ENCODE measurements at regions not wholly inside any gene's neighbourhood (a gene's known extent, or its start where the extent isn't known, plus 50 kb on each side); places are given as distances from the start of the nearest gene placed in this dataset.

DNA sequence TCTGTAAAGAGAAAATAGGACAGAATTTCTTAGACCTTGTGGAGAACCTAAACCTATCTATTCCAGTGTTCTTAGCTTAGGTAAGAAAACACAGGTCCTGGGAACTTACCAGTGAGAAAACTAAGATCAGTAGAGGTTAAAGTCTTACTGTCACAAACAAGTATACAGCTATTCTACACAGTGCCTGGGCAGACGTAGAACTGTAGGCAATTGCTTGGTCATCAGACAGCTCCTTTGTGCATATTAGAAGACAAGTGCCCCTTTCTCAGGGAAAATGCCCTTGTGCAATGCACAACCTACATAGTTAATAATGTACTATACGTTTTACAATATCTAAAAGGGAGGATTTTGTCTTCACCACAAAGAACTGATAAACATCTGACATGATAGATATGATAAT is 86.6 kb upstream of the JADE1 start:
- Histone ChIP-seq H3K27me3 (no peaks in the 10 kb centered on the region), H3K4me1 (no peaks in the 10 kb centered on the region), H3K36me3 (no peaks in the 10 kb centered on the region), H3K9me3 (no peaks in the 10 kb centered on the region), H3K4me3 (no peak overlapping the region), H3K27ac (no peak overlapping the region)
- WGBS, 5 donors: 65 to 76% (median 70%) methylated on average over 2 of the region's 2 CpGs
- no peak for DNase-seq
- intact Hi-C loops (cut with DNase I; ENCODE audit: low total_unique reads): no loop called here
- no peak for TF ChIP-seq POLR2AphosphoS5 (IDR thresholded peaks at IDR 0.05)
- TF ChIP-seq EP300 (IDR thresholded peaks at IDR 0.05): no peak
- no peak for TF ChIP-seq POLR2A (IDR thresholded peaks at IDR 0.05)

DNA sequence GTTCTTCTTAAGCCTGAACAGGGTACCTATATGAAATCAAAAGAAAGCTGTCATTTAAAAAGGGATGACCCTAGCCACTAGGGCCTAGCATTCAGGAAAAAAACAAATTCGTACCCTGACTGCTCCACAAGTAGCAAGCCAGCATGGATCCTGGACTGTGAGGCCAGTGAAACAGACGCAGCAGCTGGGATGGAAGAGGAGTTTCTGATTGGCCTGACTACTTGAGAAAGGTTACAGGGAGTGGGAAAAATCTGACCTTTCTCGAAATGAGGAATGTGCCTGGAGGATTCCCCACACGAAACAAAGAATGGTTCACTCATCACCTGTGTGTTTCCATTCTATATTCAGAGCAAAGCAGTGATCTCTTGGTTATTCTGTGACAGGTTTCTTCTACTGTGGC is 87.6 kb upstream of the JADE1 start:
- intact Hi-C loops (cut with DNase I; ENCODE audit: low total_unique reads): no loop called here

DNA sequence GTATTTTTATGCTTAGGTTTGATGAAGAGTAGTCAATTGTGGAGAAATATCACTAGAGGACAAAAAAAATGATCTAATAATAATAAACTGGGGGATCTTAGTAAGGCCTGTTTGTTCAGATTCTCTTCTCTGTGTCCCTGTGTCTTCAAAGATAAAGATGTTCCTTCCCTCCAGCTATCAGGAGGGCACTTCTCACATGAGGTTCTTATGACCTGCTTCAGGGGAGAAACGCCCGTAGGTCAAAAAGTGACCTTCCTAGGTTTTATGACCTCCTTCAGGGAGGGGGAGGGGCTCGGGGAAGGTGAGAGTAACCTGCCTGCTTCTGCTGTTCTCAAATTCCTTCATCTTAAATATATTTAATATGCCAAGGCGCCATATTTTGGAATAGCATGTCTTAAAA is 89.2 kb upstream of the JADE1 start:
- no peaks in the 10 kb centered on the region for H3K9me3 ChIP-seq
- intact Hi-C loops (cut with DNase I; ENCODE audit: low total_unique reads): no loop called here
- 81 to 90% (median 87%) methylated on average over 4 of the region's 4 CpGs for WGBS, 5 donors
- H3K4me3 ChIP-seq: no peak overlapping the region
- H3K27me3 ChIP-seq: no peaks in the 10 kb centered on the region
- H3K36me3 ChIP-seq: no peaks in the 10 kb centered on the region
- TF ChIP-seq POLR2AphosphoS5 (IDR thresholded peaks at IDR 0.05) (no peak), POLR2A (IDR thresholded peaks at IDR 0.05) (no peak), EP300 (IDR thresholded peaks at IDR 0.05) (no peak)
- TF ChIP-seq, protein P1, sequence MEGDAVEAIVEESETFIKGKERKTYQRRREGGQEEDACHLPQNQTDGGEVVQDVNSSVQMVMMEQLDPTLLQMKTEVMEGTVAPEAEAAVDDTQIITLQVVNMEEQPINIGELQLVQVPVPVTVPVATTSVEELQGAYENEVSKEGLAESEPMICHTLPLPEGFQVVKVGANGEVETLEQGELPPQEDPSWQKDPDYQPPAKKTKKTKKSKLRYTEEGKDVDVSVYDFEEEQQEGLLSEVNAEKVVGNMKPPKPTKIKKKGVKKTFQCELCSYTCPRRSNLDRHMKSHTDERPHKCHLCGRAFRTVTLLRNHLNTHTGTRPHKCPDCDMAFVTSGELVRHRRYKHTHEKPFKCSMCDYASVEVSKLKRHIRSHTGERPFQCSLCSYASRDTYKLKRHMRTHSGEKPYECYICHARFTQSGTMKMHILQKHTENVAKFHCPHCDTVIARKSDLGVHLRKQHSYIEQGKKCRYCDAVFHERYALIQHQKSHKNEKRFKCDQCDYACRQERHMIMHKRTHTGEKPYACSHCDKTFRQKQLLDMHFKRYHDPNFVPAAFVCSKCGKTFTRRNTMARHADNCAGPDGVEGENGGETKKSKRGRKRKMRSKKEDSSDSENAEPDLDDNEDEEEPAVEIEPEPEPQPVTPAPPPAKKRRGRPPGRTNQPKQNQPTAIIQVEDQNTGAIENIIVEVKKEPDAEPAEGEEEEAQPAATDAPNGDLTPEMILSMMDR (IDR thresholded peaks at IDR 0.05): no peak
- H3K27ac ChIP-seq: no peak overlapping the region
- DNase-seq: no peak
- H3K4me1 ChIP-seq: peaks cover 0 to 12% (median 4%) of the 10 kb centered on the region in 4 donors

More for the DNA sequence above, 87.6 kb upstream of the JADE1 start:
- Histone ChIP-seq H3K4me1 (peaks cover 0 to 2% (median under 1%) of the 10 kb centered on the region in 4 donors), H3K9me3 (no peaks in the 10 kb centered on the region), H3K36me3 (no peaks in the 10 kb centered on the region), H3K4me3 (no peak overlapping the region), H3K27me3 (no peaks in the 10 kb centered on the region), H3K27ac (no peak overlapping the region)
- WGBS, 5 donors: 75 to 84% (median 78%) methylated on average over 4 of the region's 4 CpGs
- TF ChIP-seq POLR2A (IDR thresholded peaks at IDR 0.05) (no peak), POLR2AphosphoS5 (IDR thresholded peaks at IDR 0.05) (no peak)
- DNase-seq: no peak

DNA sequence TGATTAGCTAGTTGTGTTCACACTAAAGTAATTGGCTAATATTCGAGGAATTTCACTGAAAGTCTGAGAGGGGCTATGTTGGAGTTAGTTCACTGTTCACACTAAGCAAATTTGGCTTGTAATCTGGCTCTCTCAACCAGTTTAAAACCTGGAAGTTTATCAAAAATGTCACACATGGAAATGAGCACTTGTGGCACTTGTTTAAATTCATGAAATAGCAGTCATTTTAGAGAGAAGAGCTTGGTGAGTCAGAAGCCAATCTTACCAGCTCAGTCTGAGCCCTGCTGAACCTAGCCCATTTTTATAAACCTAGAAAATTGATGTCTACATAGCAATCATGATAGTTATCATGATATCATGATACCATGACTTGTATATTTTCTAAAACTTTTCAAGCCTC is 90.7 kb upstream of the JADE1 start:
- TF ChIP-seq POLR2A (IDR thresholded peaks at IDR 0.05) (no peak), EP300 (IDR thresholded peaks at IDR 0.05) (no peak), POLR2AphosphoS5 (IDR thresholded peaks at IDR 0.05) (no peak)
- TF ChIP-seq, protein P1 (IDR thresholded peaks at IDR 0.05): no peak
- WGBS, 5 donors: 45 to 82% (median 69%) methylated on average over 1 of the region's 1 CpG
- Histone ChIP-seq H3K36me3 (no peaks in the 10 kb centered on the region), H3K4me1 (peaks cover 0 to 12% (median 4%) of the 10 kb centered on the region in 4 donors), H3K4me3 (no peak overlapping the region), H3K27me3 (no peaks in the 10 kb centered on the region), H3K9me3 (no peaks in the 10 kb centered on the region), H3K27ac (no peak overlapping the region)
- DNase-seq: no peak
- intact Hi-C loops (cut with DNase I; ENCODE audit: low total_unique reads): no loop called here

DNA sequence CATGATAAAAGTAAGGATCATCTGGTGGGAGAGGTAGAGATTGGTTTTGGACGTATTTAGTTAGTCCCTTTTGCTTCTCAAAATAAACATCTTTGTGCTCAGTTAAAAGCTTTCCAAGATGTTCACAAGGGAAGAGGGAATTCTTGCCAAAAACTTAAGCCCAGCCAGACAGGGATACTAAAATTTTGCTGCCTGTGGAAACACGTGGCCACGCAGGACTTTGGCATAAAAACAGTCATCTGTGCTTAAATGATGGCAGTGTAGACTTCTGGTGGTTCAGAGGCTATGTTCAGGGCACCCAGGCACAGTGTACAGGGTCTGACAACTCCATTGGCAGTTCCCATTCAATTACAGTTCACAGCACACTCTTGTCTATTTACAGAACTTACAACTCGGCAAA is 93.2 kb upstream of the JADE1 start:
- intact Hi-C loops (cut with DNase I; ENCODE audit: low total_unique reads): no loop called here

DNA sequence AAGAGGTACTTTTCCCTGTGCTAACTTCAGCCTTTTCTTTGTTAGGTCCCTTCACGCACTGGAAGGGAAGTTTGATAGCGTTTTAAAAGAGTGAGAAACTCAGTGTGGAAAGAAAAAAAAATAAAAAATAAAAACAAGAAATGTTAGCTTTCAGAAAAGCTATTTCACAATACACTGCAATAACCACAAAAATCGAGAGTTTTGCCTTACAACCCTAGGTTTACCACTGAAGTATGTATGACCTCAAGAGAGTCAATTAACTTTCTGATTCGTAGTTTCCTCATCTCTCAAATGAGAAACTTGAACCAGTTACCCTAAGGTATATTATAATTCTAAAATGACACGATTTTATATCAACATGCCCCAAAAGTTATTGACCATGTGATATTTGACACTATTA is 93.9 kb upstream of the JADE1 start:
- Histone ChIP-seq H3K27me3 (no peaks in the 10 kb centered on the region), H3K36me3 (no peaks in the 10 kb centered on the region), H3K9me3 (no peaks in the 10 kb centered on the region), H3K4me1 (peaks cover 0 to 12% (median 5%) of the 10 kb centered on the region in 4 donors), H3K4me3 (no peak overlapping the region), H3K27ac (peak overlapping the region in 2 of 5 donors; percentile 50 to 60)
- WGBS, 5 donors: 76 to 83% (median 80%) methylated on average over 5 of the region's 5 CpGs
- intact Hi-C loops (cut with DNase I; ENCODE audit: low total_unique reads): no loop called here
- no peak for DNase-seq
- TF ChIP-seq, protein P1 (IDR thresholded peaks at IDR 0.05): no peak
- TF ChIP-seq POLR2A (IDR thresholded peaks at IDR 0.05): no peak
- TF ChIP-seq EP300 (IDR thresholded peaks at IDR 0.05): no peak
- no peak for TF ChIP-seq POLR2AphosphoS5 (IDR thresholded peaks at IDR 0.05)

More for the DNA sequence above, 93.2 kb upstream of the JADE1 start:
- Histone ChIP-seq H3K27ac (peak overlapping the region in 3 of 5 donors; percentile 27 to 60 (median 50)), H3K36me3 (no peaks in the 10 kb centered on the region), H3K4me1 (peaks cover 0 to 12% (median 5%) of the 10 kb centered on the region in 4 donors), H3K9me3 (no peaks in the 10 kb centered on the region), H3K4me3 (no peak overlapping the region), H3K27me3 (no peaks in the 10 kb centered on the region)
- DNase-seq: peak in 1 of 2 donors; percentile 41
- WGBS, 5 donors: 57 to 75% (median 72%) methylated on average over 4 of the region's 4 CpGs
- TF ChIP-seq EP300 (IDR thresholded peaks at IDR 0.05) (no peak), POLR2AphosphoS5 (IDR thresholded peaks at IDR 0.05) (peak in 1 of 3 donors; percentile 34)
